K562 (cell line): ENCODE measurements at regions not wholly inside any gene's neighbourhood (a gene's known extent, or its start where the extent isn't known, plus 50 kb on each side); places are given as distances from the start of the nearest gene placed in this dataset.

Experiments
- CTCF ChIP-seq, 3 experiments: IDR thresholded peaks in 2 of 3; conservative IDR thresholded peaks in 1 of 3; 2 replicates each; pipeline ENCODE4 v1.5.1; 2011 to 2012; ENCODE audit warnings: low read length in 3 of 3, mild to moderate bottlenecking in 3 of 3, control low read depth in 2 of 3, improper control_type of control experiment in 1 of 3, inconsistent platforms in 1 of 3, low read depth in 1 of 3, mixed read lengths in 1 of 3, moderate library complexity in 1 of 3; ENCODE audit not compliant: insufficient read depth in 2 of 3
- MAFK ChIP-seq: IDR thresholded peaks from 2 replicates; pipeline ENCODE4 v1.6.1; 2011; ENCODE audit warnings: low read length, improper control_type of control experiment
- SIX5 ChIP-seq, 2 experiments: IDR thresholded peaks; 2 replicates each; pipeline ENCODE4 v1.6.1; 2011; ENCODE audit warnings: low read length in 2 of 2, borderline replicate concordance in 1 of 2, low read depth in 1 of 2, mild to moderate bottlenecking in 1 of 2, moderate library complexity in 1 of 2; ENCODE audit not compliant: insufficient read depth in 1 of 2
- SMARCB1 ChIP-seq: IDR thresholded peaks from 2 replicates; pipeline ENCODE4 v1.6.1; 2011; ENCODE audit warnings: improper control_type of control experiment, low read depth; ENCODE audit not compliant: insufficient read length
- SNRNP70 ChIP-seq: fragments of 200-400 bp; formaldehyde crosslinking; optimal IDR thresholded peaks from 2 replicates; pipeline ENCODE3; 2017; ENCODE audit warnings: low read depth, low read length
- SP1 ChIP-seq: sonication (generic); formaldehyde crosslinking; IDR thresholded peaks from 2 replicates; pipeline ENCODE4 v1.8.1; 2022; ENCODE audit warnings: mild to moderate bottlenecking, missing genetic modification reagents
- ZNF217 ChIP-seq: sonication (generic); formaldehyde crosslinking; IDR thresholded peaks from 2 replicates; pipeline ENCODE4 v1.8.0; 2022; ENCODE audit warnings: mild to moderate bottlenecking, missing genetic modification reagents

DNA sequence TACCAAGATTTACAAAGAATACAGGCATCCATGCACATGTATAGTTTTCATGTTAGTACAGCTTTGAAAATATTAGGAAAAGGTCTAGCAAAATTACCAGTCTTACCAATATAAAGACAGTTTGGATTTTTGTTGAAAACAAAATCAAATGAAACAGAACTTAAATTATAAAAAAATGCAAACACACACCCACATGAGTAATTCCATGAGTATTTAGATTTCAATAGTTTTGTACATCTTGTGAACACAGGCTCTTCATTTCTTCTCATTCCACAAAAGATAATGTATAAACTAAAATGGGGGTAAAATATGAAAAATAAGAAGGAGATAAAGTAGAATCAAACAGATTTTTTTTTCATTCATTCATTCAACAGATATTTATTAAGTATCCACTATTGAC is 682.2 kb upstream of the ANKRD30A start:
- TF ChIP-seq CTCF (IDR thresholded peaks at IDR 0.05 in 2 of 3, conservative IDR thresholded peaks at IDR 0.05 in 1 of 3; ENCODE audit: insufficient read depth in 2 of 3, low read depth in 1 of 3, low read length in 3 of 3) (no peak), SMARCB1 (no peak), MAFK (no peak), SIX5 (IDR thresholded peaks at IDR 0.05; ENCODE audit: borderline replicate concordance in 1 of 2, insufficient read depth in 1 of 2, low read depth in 1 of 2, low read length in 2 of 2) (no peak), SNRNP70 (no peak), SP1 (CRISPR knock-in tag) (no peak), ZNF217 (CRISPR knock-in tag) (no peak)
